ENCODE measurements at regions not wholly inside any gene's neighbourhood (a gene's known extent, or its start where the extent isn't known, plus 50 kb on each side); places are given as distances from the start of the nearest gene placed in this dataset.

GRCh38 chr12:13780453-13780852 is 200.9 kb downstream of the GRIN2B start:
- no peak for DNase-seq (ENCODE audit: low read depth in 1 of 2, low spot score in 1 of 2)
- Histone ChIP-seq H3K4me3 (replicated peaks; ENCODE audit: insufficient read depth, low read length) (no peak overlapping the region), H3K27me3 (ENCODE audit: insufficient read depth, poor library complexity, severe bottlenecking) (peaks cover 3% of the 10 kb centered on the region), H3K27ac (replicated peaks) (no peak overlapping the region)
- TF ChIP-seq CTCF (IDR thresholded peaks at IDR 0.05; ENCODE audit: insufficient read depth, low read length) (no peak), REST (IDR thresholded peaks at IDR 0.05; ENCODE audit: insufficient replicate concordance, low read depth) (no peak)

GRCh38 chr12:13777374-13777773 is 204.0 kb downstream of the GRIN2B start:
- no peak for TF ChIP-seq GABPA (IDR thresholded peaks at IDR 0.05; ENCODE audit: low read depth)
- no peak for TF ChIP-seq SPI1 (IDR thresholded peaks at IDR 0.05; ENCODE audit: borderline replicate concordance, low read depth)
- Histone ChIP-seq H3K27ac (replicated peaks) (no peak overlapping the region), H3K4me3 (replicated peaks; ENCODE audit: insufficient read depth, low read length) (no peak overlapping the region), H3K27me3 (ENCODE audit: insufficient read depth, poor library complexity, severe bottlenecking) (peaks cover 3% of the 10 kb centered on the region)
- DNase-seq (ENCODE audit: low read depth in 1 of 2, low spot score in 1 of 2): no peak

GRCh38 chr12:13772264-13772663 is 209.1 kb downstream of the GRIN2B start:
- Histone ChIP-seq H3K27ac (replicated peaks) (no peak overlapping the region), H3K4me3 (replicated peaks; ENCODE audit: insufficient read depth, low read length) (no peak overlapping the region), H3K27me3 (ENCODE audit: insufficient read depth, poor library complexity, severe bottlenecking) (no peaks in the 10 kb centered on the region)
- TF ChIP-seq CTCF (IDR thresholded peaks at IDR 0.05; ENCODE audit: insufficient read depth, low read length): no peak
- TF ChIP-seq POLR2AphosphoS5 (IDR thresholded peaks at IDR 0.05; ENCODE audit: low read depth): no peak
- TF ChIP-seq GABPA (IDR thresholded peaks at IDR 0.05; ENCODE audit: low read depth): no peak
- no peak for TF ChIP-seq REST (IDR thresholded peaks at IDR 0.05; ENCODE audit: insufficient replicate concordance, low read depth)
- TF ChIP-seq SPI1 (IDR thresholded peaks at IDR 0.05; ENCODE audit: borderline replicate concordance, low read depth): no peak
- DNase-seq (ENCODE audit: low read depth in 1 of 2, low spot score in 1 of 2): no peak

- DNase-seq (ENCODE audit: low read depth in 1 of 2, low spot score in 1 of 2): no peak
- H3K27me3 ChIP-seq (ENCODE audit: insufficient read depth, poor library complexity, severe bottlenecking): no peaks in the 10 kb centered on the region
- TF ChIP-seq GABPA (IDR thresholded peaks at IDR 0.05; ENCODE audit: low read depth): no peak
- TF ChIP-seq SPI1 (IDR thresholded peaks at IDR 0.05; ENCODE audit: borderline replicate concordance, low read depth): no peak
- TF ChIP-seq CTCF (IDR thresholded peaks at IDR 0.05; ENCODE audit: insufficient read depth, low read length): no peak
- no peak overlapping the region for H3K27ac ChIP-seq (replicated peaks)
- H3K4me3 ChIP-seq (replicated peaks; ENCODE audit: insufficient read depth, low read length): no peak overlapping the region
These were observed 210.8 kb downstream of the GRIN2B start for GRCh38 chr12:13770576-13770975.
